NB4 (cell line): ENCODE measurements at regions not wholly inside any gene's neighbourhood (a gene's known extent, or its start where the extent isn't known, plus 50 kb on each side); places are given as distances from the start of the nearest gene placed in this dataset.

ENCODE experiments used
- POLR2A ChIP-seq: IDR thresholded peaks from 2 replicates; pipeline ENCODE4 v1.6.1; 2011; ENCODE audit warnings: mild to moderate bottlenecking; ENCODE audit not compliant: insufficient read length; ENCODE audit errors: extremely low read depth
- TF ChIP-seq, protein P1 (sequence below): IDR thresholded peaks from one replicate; pipeline ENCODE4 v1.5.1; 2012; ENCODE audit warnings: low read depth, low read length

- TF ChIP-seq, protein P1, sequence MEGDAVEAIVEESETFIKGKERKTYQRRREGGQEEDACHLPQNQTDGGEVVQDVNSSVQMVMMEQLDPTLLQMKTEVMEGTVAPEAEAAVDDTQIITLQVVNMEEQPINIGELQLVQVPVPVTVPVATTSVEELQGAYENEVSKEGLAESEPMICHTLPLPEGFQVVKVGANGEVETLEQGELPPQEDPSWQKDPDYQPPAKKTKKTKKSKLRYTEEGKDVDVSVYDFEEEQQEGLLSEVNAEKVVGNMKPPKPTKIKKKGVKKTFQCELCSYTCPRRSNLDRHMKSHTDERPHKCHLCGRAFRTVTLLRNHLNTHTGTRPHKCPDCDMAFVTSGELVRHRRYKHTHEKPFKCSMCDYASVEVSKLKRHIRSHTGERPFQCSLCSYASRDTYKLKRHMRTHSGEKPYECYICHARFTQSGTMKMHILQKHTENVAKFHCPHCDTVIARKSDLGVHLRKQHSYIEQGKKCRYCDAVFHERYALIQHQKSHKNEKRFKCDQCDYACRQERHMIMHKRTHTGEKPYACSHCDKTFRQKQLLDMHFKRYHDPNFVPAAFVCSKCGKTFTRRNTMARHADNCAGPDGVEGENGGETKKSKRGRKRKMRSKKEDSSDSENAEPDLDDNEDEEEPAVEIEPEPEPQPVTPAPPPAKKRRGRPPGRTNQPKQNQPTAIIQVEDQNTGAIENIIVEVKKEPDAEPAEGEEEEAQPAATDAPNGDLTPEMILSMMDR = no peak
- TF ChIP-seq POLR2A = no peak
Measured at GRCh38 chr20:7057611-7058010, 290.1 kb downstream of the BMP2 start.
